Progenitor cell of endocrine pancreas (in vitro differentiated cells): ENCODE measurements at regions not wholly inside any gene's neighbourhood (a gene's known extent, or its start where the extent isn't known, plus 50 kb on each side); places are given as distances from the start of the nearest gene placed in this dataset.

Source experiments
- DNase-seq: peaks from one replicate; pipeline ENCODE4 v3.0.0; 2021; ENCODE audit warnings: low spot score; ENCODE audit not compliant: unreplicated experiment
- H3K27ac Mint-ChIP-seq: 2 replicates; pipeline ENCODE4 v1.8.0; 2021; ENCODE audit warnings: mild to moderate bottlenecking, moderate library complexity, mixed read lengths
- H3K27me3 Mint-ChIP-seq: 2 replicates; pipeline ENCODE4 v1.8.0; 2021; ENCODE audit warnings: mixed read lengths
- H3K36me3 Mint-ChIP-seq: 2 replicates; pipeline ENCODE4 v1.8.0; 2022; ENCODE audit warnings: mixed read lengths; ENCODE audit not compliant: insufficient read depth
- H3K4me1 Mint-ChIP-seq: 2 replicates; pipeline ENCODE4 v1.8.0; 2021; ENCODE audit warnings: low read depth, mixed read lengths
- H3K4me3 Mint-ChIP-seq: 2 replicates; pipeline ENCODE4 v1.8.0; 2021; ENCODE audit warnings: low read depth, mild to moderate bottlenecking, moderate library complexity, mixed read lengths
- H3K9me3 Mint-ChIP-seq: 2 replicates; pipeline ENCODE4 v1.8.0; 2021; ENCODE audit warnings: low read depth, mixed read lengths
- TF ChIP-seq, protein P1 (sequence below): fragments of 200-600 bp; sonication (generic); IDR thresholded peaks from one replicate; pipeline ENCODE4 v1.5.0; 2021; ENCODE audit warnings: antibody characterized with exemption, mild to moderate bottlenecking; ENCODE audit not compliant: unreplicated experiment

DNA sequence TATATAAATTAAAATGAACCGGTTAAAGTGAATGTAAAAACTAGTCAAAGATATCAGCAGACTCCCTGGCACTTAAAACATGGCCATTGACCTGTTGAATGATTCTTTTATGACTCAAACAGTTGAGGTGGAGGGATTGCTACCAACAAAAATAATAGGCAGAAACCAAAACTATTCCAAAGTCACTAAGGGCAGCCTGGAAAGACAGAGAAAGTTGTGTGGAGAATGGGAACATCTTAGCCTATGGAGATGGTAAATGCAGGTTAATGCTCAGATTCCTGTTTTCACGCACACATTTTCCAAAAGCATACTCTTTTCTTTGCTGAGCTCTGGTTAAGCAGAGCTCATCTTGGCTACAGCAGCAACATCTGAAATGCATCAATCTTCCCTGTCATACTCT, 553.5 kb downstream of the HACE1 start:
- Mint-ChIP-seq H3K4me1 (peaks cover 2% of the 10 kb centered on the region), H3K27me3 (no peaks in the 10 kb centered on the region), H3K9me3 (no peaks in the 10 kb centered on the region), H3K27ac (no peak overlapping the region), H3K4me3 (no peak overlapping the region), H3K36me3 (no peaks in the 10 kb centered on the region)
- no peak for DNase-seq
- TF ChIP-seq, protein P1, sequence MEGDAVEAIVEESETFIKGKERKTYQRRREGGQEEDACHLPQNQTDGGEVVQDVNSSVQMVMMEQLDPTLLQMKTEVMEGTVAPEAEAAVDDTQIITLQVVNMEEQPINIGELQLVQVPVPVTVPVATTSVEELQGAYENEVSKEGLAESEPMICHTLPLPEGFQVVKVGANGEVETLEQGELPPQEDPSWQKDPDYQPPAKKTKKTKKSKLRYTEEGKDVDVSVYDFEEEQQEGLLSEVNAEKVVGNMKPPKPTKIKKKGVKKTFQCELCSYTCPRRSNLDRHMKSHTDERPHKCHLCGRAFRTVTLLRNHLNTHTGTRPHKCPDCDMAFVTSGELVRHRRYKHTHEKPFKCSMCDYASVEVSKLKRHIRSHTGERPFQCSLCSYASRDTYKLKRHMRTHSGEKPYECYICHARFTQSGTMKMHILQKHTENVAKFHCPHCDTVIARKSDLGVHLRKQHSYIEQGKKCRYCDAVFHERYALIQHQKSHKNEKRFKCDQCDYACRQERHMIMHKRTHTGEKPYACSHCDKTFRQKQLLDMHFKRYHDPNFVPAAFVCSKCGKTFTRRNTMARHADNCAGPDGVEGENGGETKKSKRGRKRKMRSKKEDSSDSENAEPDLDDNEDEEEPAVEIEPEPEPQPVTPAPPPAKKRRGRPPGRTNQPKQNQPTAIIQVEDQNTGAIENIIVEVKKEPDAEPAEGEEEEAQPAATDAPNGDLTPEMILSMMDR, result no peak

DNA sequence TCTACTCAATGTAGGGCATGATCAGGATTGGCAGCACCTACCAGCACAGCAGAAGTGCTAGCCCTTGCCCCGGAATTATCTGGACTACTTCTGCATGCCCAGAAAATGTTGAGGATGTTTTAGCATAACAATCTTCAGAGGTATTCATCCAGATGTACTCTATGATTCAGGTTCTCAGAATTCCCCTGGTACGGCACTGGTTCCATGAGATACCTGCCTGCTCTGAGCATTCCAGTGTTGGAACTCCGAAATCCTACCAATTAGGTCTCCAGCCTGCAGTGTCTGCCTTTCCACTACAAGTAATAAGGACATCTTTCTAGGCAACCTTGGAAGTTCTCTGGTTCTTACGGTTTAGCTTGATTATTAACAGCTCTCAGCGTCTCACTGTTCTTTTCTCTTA, 554.5 kb downstream of the HACE1 start:
- Mint-ChIP-seq H3K27ac (no peak overlapping the region), H3K27me3 (no peaks in the 10 kb centered on the region), H3K9me3 (no peaks in the 10 kb centered on the region), H3K36me3 (no peaks in the 10 kb centered on the region), H3K4me1 (peaks cover 2% of the 10 kb centered on the region), H3K4me3 (no peak overlapping the region)
- TF ChIP-seq, protein P1, result no peak
- no peak for DNase-seq

DNA sequence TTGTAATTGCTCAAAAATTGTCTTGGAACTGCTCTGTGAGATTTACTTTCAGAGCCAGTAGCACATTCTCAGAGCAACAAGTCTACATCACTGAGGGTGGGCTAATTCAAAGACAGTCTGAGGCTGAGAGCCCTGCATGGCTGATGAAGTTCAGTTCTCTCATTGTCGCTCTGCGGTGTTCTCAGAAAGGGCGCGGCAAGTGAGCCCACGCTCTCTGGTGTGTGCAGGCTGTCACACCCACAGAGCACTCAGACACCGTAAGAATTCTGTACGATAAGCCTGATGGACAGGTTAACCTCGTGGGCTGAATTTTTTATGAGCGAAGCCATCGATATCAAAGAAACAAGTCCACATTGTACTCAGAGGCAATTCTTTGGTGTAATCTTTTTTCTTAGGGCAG, 557.8 kb downstream of the HACE1 start:
- no peaks in the 10 kb centered on the region for H3K4me1 Mint-ChIP-seq
- no peaks in the 10 kb centered on the region for H3K9me3 Mint-ChIP-seq
- no peak overlapping the region for H3K4me3 Mint-ChIP-seq
- no peaks in the 10 kb centered on the region for H3K27me3 Mint-ChIP-seq
- no peak for DNase-seq
- no peaks in the 10 kb centered on the region for H3K36me3 Mint-ChIP-seq
- TF ChIP-seq, protein P1, result no peak
- H3K27ac Mint-ChIP-seq, result no peak overlapping the region

DNA sequence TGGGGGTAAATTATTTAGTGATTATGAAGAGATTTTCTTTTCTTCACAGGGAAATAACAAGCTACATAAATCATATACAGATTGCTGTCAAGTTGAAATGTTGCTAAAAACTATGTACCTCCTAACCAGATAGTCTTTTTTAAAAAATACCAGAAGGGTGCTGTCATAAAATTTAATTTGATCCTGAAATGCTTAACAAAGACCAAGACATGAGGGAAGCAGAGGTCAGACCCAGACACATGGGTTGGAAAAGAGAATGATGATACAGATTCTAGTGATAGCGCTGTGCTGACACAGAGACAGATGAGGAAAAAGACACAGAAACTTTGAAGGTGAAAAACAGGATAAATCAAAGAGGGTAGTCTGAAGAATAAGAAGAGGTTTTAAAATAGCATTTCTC, 573.1 kb downstream of the HACE1 start:
- TF ChIP-seq, protein P1, result no peak
- no peak for DNase-seq
- no peak overlapping the region for H3K4me3 Mint-ChIP-seq
- peak overlapping the region; percentile 6 for H3K27ac Mint-ChIP-seq
- no peaks in the 10 kb centered on the region for H3K36me3 Mint-ChIP-seq
- H3K27me3 Mint-ChIP-seq, result peaks cover 3% of the 10 kb centered on the region
- no peaks in the 10 kb centered on the region for H3K9me3 Mint-ChIP-seq
- no peaks in the 10 kb centered on the region for H3K4me1 Mint-ChIP-seq

DNA sequence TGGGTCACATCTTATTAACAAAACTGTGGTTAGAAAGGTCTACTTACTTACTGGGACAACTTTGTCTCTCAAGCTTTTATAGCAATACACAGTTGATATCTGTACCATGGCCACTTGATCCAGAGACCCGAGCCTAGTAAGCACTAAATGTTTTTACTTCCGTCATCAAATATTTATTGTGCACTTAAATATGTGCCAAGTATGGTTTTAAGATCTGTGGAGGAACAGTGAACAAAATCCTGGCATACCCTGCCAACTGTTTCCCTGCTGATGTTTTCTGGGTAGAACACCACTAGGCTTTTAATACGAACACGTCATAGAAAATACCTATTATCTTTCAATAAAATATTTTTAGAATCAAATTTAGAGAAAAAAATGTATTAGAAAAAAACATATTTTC, 574.8 kb downstream of the HACE1 start:
- no peak for DNase-seq
- no peak overlapping the region for H3K4me3 Mint-ChIP-seq
- H3K9me3 Mint-ChIP-seq, result no peaks in the 10 kb centered on the region
- TF ChIP-seq, protein P1, result no peak
- no peaks in the 10 kb centered on the region for H3K4me1 Mint-ChIP-seq
- no peaks in the 10 kb centered on the region for H3K36me3 Mint-ChIP-seq
- peaks cover 3% of the 10 kb centered on the region for H3K27me3 Mint-ChIP-seq
- H3K27ac Mint-ChIP-seq, result no peak overlapping the region
